ENCODE measurements at regions not wholly inside any gene's neighbourhood (a gene's known extent, or its start where the extent isn't known, plus 50 kb on each side); places are given as distances from the start of the nearest gene placed in this dataset.

GRCh38 chr2:234852941-234853340 lies 98.9 kb upstream of the SH3BP4 start:
- no peak for TF ChIP-seq CTCF (IDR thresholded peaks at IDR 0.05)
- no peak for TF ChIP-seq ZBTB43 (CRISPR knock-in tag; IDR thresholded peaks at IDR 0.05)
- no peak for TF ChIP-seq ZNF138 (CRISPR knock-in tag; conservative IDR thresholded peaks at IDR 0.05)

All from WTC11 (cell line).